ENCODE measurements at regions not wholly inside any gene's neighbourhood (a gene's known extent, or its start where the extent isn't known, plus 50 kb on each side); places are given as distances from the start of the nearest gene placed in this dataset.

DNA sequence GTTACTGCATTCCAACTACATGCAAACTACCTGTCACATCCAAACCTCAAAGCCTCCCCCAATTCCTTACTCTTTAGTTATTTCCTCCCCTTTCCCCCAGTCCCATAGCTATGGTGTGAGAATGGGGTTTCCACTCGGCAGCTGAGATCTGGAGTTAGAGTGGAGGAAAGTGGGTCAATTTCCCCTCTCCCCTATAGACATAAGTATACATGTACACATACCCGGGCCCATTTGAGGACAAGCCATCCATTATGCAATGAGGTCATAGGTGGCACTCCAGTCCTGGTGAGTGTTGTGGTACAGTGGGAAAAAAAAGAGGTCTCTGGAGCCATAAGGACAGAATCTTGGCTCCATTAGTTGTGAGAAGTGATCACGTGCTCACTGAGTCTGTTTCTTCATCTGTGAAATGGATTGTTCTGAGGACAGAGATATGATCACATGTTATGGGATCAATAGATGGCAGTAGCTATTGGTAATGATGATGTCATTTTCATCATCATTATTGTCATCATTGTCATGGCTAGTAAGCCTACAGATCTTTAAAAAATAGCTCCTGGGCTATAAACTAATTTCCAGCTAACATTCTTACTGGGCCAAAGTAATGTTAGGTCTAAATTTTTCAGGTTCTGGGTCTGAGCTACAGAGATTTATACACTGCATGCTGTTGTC, 119.0 kb downstream of the BCL2L11 start:
- H3K27ac ChIP-seq = no peak overlapping the region
- WGBS (ENCODE audit: low lambda C conversion rate, missing lambda C conversion rate) = 93% methylated on average over 3 of the region's 3 CpGs
- no peak overlapping the region for H2AFZ ChIP-seq
- H3K27me3 ChIP-seq = no peaks in the 10 kb centered on the region
- H3K4me1 ChIP-seq (ENCODE audit: insufficient read depth) = no peaks in the 10 kb centered on the region
- TF ChIP-seq, protein P1, sequence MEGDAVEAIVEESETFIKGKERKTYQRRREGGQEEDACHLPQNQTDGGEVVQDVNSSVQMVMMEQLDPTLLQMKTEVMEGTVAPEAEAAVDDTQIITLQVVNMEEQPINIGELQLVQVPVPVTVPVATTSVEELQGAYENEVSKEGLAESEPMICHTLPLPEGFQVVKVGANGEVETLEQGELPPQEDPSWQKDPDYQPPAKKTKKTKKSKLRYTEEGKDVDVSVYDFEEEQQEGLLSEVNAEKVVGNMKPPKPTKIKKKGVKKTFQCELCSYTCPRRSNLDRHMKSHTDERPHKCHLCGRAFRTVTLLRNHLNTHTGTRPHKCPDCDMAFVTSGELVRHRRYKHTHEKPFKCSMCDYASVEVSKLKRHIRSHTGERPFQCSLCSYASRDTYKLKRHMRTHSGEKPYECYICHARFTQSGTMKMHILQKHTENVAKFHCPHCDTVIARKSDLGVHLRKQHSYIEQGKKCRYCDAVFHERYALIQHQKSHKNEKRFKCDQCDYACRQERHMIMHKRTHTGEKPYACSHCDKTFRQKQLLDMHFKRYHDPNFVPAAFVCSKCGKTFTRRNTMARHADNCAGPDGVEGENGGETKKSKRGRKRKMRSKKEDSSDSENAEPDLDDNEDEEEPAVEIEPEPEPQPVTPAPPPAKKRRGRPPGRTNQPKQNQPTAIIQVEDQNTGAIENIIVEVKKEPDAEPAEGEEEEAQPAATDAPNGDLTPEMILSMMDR (IDR thresholded peaks at IDR 0.05; ENCODE audit: poor library complexity) = no peak
- TF ChIP-seq EZH2 (IDR thresholded peaks at IDR 0.05; ENCODE audit: borderline replicate concordance) (no peak), EZH2phosphoT487 (IDR thresholded peaks at IDR 0.05; ENCODE audit: low read depth, severe bottlenecking, unreplicated experiment) (no peak)
- no peak for DNase-seq (ENCODE audit: low spot score)
- H3K4me3 ChIP-seq = no peak overlapping the region
- H3K9me2 ChIP-seq (replicated peaks; ENCODE audit: insufficient read depth) = no peaks in the 10 kb centered on the region
- H3K79me2 ChIP-seq = no peaks in the 10 kb centered on the region
- no peak overlapping the region for H3K4me2 ChIP-seq
- no peaks in the 10 kb centered on the region for H3K36me3 ChIP-seq (replicated peaks; ENCODE audit: insufficient read depth, low read depth)
- no peaks in the 10 kb centered on the region for H4K20me1 ChIP-seq (ENCODE audit: insufficient read depth, poor library complexity, severe bottlenecking)
- H3K9me3 ChIP-seq (ENCODE audit: low read depth) = no peaks in the 10 kb centered on the region

DNA sequence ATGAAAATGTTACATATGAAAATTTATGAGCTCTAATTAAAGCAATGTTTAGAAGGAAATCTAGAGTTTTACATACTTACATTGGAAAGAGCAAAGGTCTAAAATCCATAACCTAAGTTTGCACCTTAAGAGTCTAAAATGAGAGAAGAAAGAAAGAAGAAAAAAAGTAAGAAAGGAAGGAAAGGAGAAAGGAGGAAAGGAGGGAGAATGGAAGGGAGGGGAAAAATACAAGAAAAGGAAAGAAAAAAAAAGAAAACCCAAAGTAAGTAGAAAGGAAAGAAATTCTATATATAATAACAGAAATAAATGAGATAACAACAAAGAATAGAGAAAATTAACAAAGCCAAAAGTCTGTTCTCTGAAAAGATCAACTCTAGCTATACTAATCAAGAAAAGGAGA, 122.6 kb downstream of the BCL2L11 start:
- H3K27ac ChIP-seq = no peak overlapping the region
- no peak overlapping the region for H3K4me3 ChIP-seq
- H3K9me2 ChIP-seq (replicated peaks; ENCODE audit: insufficient read depth) = no peaks in the 10 kb centered on the region
- DNase-seq (ENCODE audit: low spot score) = no peak
- H3K27me3 ChIP-seq = no peaks in the 10 kb centered on the region
- no peaks in the 10 kb centered on the region for H3K79me2 ChIP-seq
- no peaks in the 10 kb centered on the region for H4K20me1 ChIP-seq (ENCODE audit: insufficient read depth, poor library complexity, severe bottlenecking)
- no peak overlapping the region for H3K4me2 ChIP-seq
- H3K36me3 ChIP-seq (replicated peaks; ENCODE audit: insufficient read depth, low read depth) = no peaks in the 10 kb centered on the region
- no peaks in the 10 kb centered on the region for H3K9me3 ChIP-seq (ENCODE audit: low read depth)
- TF ChIP-seq, protein P1 (IDR thresholded peaks at IDR 0.05; ENCODE audit: poor library complexity) = no peak
- TF ChIP-seq EZH2 (IDR thresholded peaks at IDR 0.05; ENCODE audit: borderline replicate concordance) (no peak), EZH2phosphoT487 (IDR thresholded peaks at IDR 0.05; ENCODE audit: low read depth, severe bottlenecking, unreplicated experiment) (no peak)
- H3K4me1 ChIP-seq (ENCODE audit: insufficient read depth) = no peaks in the 10 kb centered on the region
- H2AFZ ChIP-seq = no peak overlapping the region

DNA sequence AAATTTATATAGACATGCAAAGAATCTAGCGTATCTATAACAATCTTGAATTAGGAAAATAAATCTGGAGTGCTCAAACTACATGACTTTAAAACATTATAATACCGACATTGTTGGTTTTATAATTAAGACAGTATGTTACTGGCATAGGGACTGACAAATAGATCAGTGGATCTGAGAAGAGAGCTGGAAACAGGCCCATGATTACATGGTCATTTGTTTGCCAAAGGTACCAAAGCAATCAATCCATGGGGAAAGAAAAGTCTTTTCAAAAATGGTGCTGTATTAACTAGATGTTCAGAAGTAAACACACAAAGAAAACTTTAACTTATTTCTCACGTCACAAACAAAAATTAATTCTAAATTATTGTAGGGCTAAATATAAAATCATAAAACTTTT, 124.2 kb downstream of the BCL2L11 start:
- H3K9me3 ChIP-seq (ENCODE audit: low read depth) = no peaks in the 10 kb centered on the region
- no peaks in the 10 kb centered on the region for H3K79me2 ChIP-seq
- WGBS (ENCODE audit: low lambda C conversion rate, missing lambda C conversion rate) = 92% methylated on average over 3 of the region's 3 CpGs
- no peak for DNase-seq (ENCODE audit: low spot score)
- H3K36me3 ChIP-seq (replicated peaks; ENCODE audit: insufficient read depth, low read depth) = no peaks in the 10 kb centered on the region
- no peak for TF ChIP-seq EZH2 (IDR thresholded peaks at IDR 0.05; ENCODE audit: borderline replicate concordance)
- TF ChIP-seq, protein P1 (IDR thresholded peaks at IDR 0.05; ENCODE audit: poor library complexity) = no peak
- TF ChIP-seq EZH2phosphoT487 (IDR thresholded peaks at IDR 0.05; ENCODE audit: low read depth, severe bottlenecking, unreplicated experiment) = no peak
- no peak overlapping the region for H3K4me3 ChIP-seq
- no peaks in the 10 kb centered on the region for H3K9me2 ChIP-seq (replicated peaks; ENCODE audit: insufficient read depth)
- no peak overlapping the region for H2AFZ ChIP-seq
- no peaks in the 10 kb centered on the region for H3K27me3 ChIP-seq
- no peak overlapping the region for H3K27ac ChIP-seq
- H3K4me1 ChIP-seq (ENCODE audit: insufficient read depth) = no peaks in the 10 kb centered on the region
- H4K20me1 ChIP-seq (ENCODE audit: insufficient read depth, poor library complexity, severe bottlenecking) = no peaks in the 10 kb centered on the region
- no peak overlapping the region for H3K4me2 ChIP-seq
